Lung (tissue), 11 donors: ENCODE measurements at regions not wholly inside any gene's neighbourhood (a gene's known extent, or its start where the extent isn't known, plus 50 kb on each side); places are given as distances from the start of the nearest gene placed in this dataset.

Experiments used
- ATAC-seq: fragments of 200-7000 bp; cut with Tn5 transposase; one replicate; pipeline ENCODE4 v1.9.1; 2020; ENCODE audit warnings: moderate number of reproducible peaks; ENCODE audit not compliant: insufficient read depth, low FRiP score
- DNase-seq, 3 donors: peaks; one replicate each; pipeline ENCODE4 v3.0.0-alpha.2; 2013 to 2017
- H3K27ac ChIP-seq, 2 donors: one replicate each; pipeline ENCODE4 v1.5.1; 2013; ENCODE audit warnings: mild to moderate bottlenecking in 2 of 2, moderate library complexity in 2 of 2, control low read depth in 1 of 2, inconsistent platforms in 1 of 2, low read depth in 1 of 2, low read length in 1 of 2
- H3K27me3 ChIP-seq, 3 donors: one replicate each; pipeline ENCODE4 v1.5.1; 2013; ENCODE audit warnings: low read length in 2 of 3; ENCODE audit not compliant: control insufficient read depth in 3 of 3, insufficient read depth in 3 of 3
- H3K36me3 ChIP-seq, 4 donors: one replicate each; pipeline ENCODE4 v1.5.1; 2013; ENCODE audit warnings: low read length in 4 of 4, mild to moderate bottlenecking in 1 of 4, moderate library complexity in 1 of 4; ENCODE audit not compliant: control insufficient read depth in 4 of 4, insufficient read depth in 4 of 4
- H3K4me1 ChIP-seq, 5 donors: one replicate each; pipeline ENCODE4 v1.5.1; 2013; ENCODE audit warnings: low read length in 5 of 5, mild to moderate bottlenecking in 2 of 5, moderate library complexity in 1 of 5; ENCODE audit not compliant: control insufficient read depth in 5 of 5, insufficient read depth in 5 of 5
- H3K4me3 ChIP-seq: one replicate; pipeline ENCODE4 v1.5.1; 2013; ENCODE audit warnings: mild to moderate bottlenecking, control low read depth, moderate library complexity
- H3K9ac ChIP-seq, 2 donors: one replicate each; pipeline ENCODE4 v1.5.1; 2013; ENCODE audit warnings: low read length in 2 of 2, control low read depth in 1 of 2; ENCODE audit not compliant: insufficient read depth in 1 of 2
- H3K9me3 ChIP-seq, 4 donors: one replicate each; pipeline ENCODE4 v1.5.1; 2013; ENCODE audit warnings: low read length in 3 of 4, mild to moderate bottlenecking in 1 of 4, moderate library complexity in 1 of 4; ENCODE audit not compliant: control insufficient read depth in 4 of 4, insufficient read depth in 3 of 4
- CTCF ChIP-seq: IDR thresholded peaks from 2 replicates; pipeline ENCODE4 v1.5.1; 2012; ENCODE audit warnings: mild to moderate bottlenecking; ENCODE audit errors: control extremely low read depth, extremely low read depth
- WGBS, 2 donors: extraction: QIAGEN DNeasy Blood & Tissue Kit; methylation state at CpG; one replicate each; pipeline ENCODE4 v1.1.7; 2013; 5-methylcytosine and 5-hydroxymethylcytosine counted together
- donor health status: control.
- donor health status: control.
- donor health status: Bipolar disorder and iron deficiency.
- donor health status: healthy.
- donor health status: DM: yes; HTN: yes; CAD: no.

- WGBS, 2 donors: 28 to 33% methylated on average over 7 of the region's 7 CpGs
- TF ChIP-seq CTCF: no peak
Measured at GRCh38 chr12:34625116-34625515, 602.8 kb downstream of the ALG10 start.

GRCh38 chr12:34626363-34627157 lies 604.3 kb downstream of the ALG10 start:
- no peak overlapping the region for H3K9ac ChIP-seq
- no peaks in the 10 kb centered on the region for H3K27me3 ChIP-seq
- ATAC-seq (no peak), DNase-seq (no peak)
- H3K9me3 ChIP-seq: peaks cover 0 to 8% (median 2%) of the 10 kb centered on the region in 4 donors
- H3K27ac ChIP-seq: no peak overlapping the region
- no peak overlapping the region for H3K4me3 ChIP-seq
- TF ChIP-seq CTCF: no peak
- WGBS, 2 donors: 58 to 70% methylated on average over 5 of the region's 5 CpGs
- no peaks in the 10 kb centered on the region for H3K4me1 ChIP-seq
- no peaks in the 10 kb centered on the region for H3K36me3 ChIP-seq

More at GRCh38 chr12:34625116-34625515, 602.8 kb downstream of the ALG10 start:
- Histone ChIP-seq H3K9me3 (peaks cover 0 to 14% (median 5%) of the 10 kb centered on the region in 4 donors), H3K27me3 (no peaks in the 10 kb centered on the region), H3K36me3 (no peaks in the 10 kb centered on the region), H3K27ac (no peak overlapping the region), H3K4me1 (no peaks in the 10 kb centered on the region), H3K4me3 (no peak overlapping the region), H3K9ac (no peak overlapping the region)
- ATAC-seq: no peak
- no peak for DNase-seq
